SK-N-SH treated with all-trans-retinoic acid at 6 μM for 48 hours (cell line): ENCODE measurements at regions not wholly inside any gene's neighbourhood (a gene's known extent, or its start where the extent isn't known, plus 50 kb on each side); places are given as distances from the start of the nearest gene placed in this dataset.

Experiments
- ATAC-seq: fragments of 200-7000 bp; cut with Tn5 transposase; 3 replicates; pipeline ENCODE4 v1.9.1; 2020; ENCODE audit warnings: mild to moderate bottlenecking, moderate library complexity
- ARNTL ChIP-seq: fragments of 450-650 bp; formaldehyde crosslinking; IDR thresholded peaks from 2 replicates; pipeline ENCODE4 v1.5.0; 2020; ENCODE audit warnings: low read depth, mild to moderate bottlenecking, moderate library complexity, borderline replicate concordance
- BACH2 ChIP-seq: fragments of 250-450 bp; sonication (Bioruptor Pico); IDR thresholded peaks from 2 replicates; pipeline ENCODE4 v1.9.0; 2021; ENCODE audit warnings: mild to moderate bottlenecking, borderline replicate concordance
- CREB5 ChIP-seq: fragments of 250-450 bp; sonication (Bioruptor Pico); IDR thresholded peaks from 2 replicates; pipeline ENCODE4 v1.5.1; 2020; ENCODE audit warnings: low read depth, mild to moderate bottlenecking, moderate library complexity
- CSDC2 ChIP-seq: fragments of 250-450 bp; sonication (Bioruptor Pico); IDR thresholded peaks from 2 replicates; pipeline ENCODE4 v1.5.0; 2020; ENCODE audit warnings: mild to moderate bottlenecking, moderate library complexity
- CSRNP3 ChIP-seq: fragments of 250-450 bp; sonication (Bioruptor Pico); IDR thresholded peaks from 2 replicates; pipeline ENCODE4 v1.5.1; 2021; ENCODE audit warnings: mild to moderate bottlenecking, moderate library complexity
- ESRRG ChIP-seq: fragments of 250-450 bp; sonication (Bioruptor Pico); IDR thresholded peaks from 2 replicates; pipeline ENCODE4 v1.6.1; 2021; ENCODE audit warnings: mild to moderate bottlenecking
- GLIS3 ChIP-seq: fragments of 250-450 bp; sonication (Bioruptor Pico); IDR thresholded peaks from 2 replicates; pipeline ENCODE4 v1.5.0; 2020; ENCODE audit warnings: mild to moderate bottlenecking, moderate library complexity
- ISL1 ChIP-seq: fragments of 250-450 bp; sonication (Bioruptor Pico); IDR thresholded peaks from 2 replicates; pipeline ENCODE4 v2.1.2; 2022; ENCODE audit warnings: mild to moderate bottlenecking, moderate library complexity
- OSR1 ChIP-seq: fragments of 250-450 bp; sonication (Bioruptor Pico); IDR thresholded peaks from 2 replicates; pipeline ENCODE4 v1.8.0; 2022; ENCODE audit warnings: moderate library complexity, mild to moderate bottlenecking, inconsistent platforms
- PATZ1 ChIP-seq: fragments of 250-450 bp; sonication (Bioruptor Pico); IDR thresholded peaks from 2 replicates; pipeline ENCODE4 v1.8.0; 2020; ENCODE audit warnings: mild to moderate bottlenecking, moderate library complexity, borderline replicate concordance
- POU6F1 ChIP-seq: fragments of 250-450 bp; sonication (Bioruptor Pico); IDR thresholded peaks from 2 replicates; pipeline ENCODE4 v1.8.0; 2021; ENCODE audit warnings: low read depth, mild to moderate bottlenecking, moderate library complexity, borderline replicate concordance
- PPARA ChIP-seq: fragments of 250-450 bp; sonication (Bioruptor Pico); IDR thresholded peaks from 2 replicates; pipeline ENCODE4 v1.5.0; 2020; ENCODE audit warnings: mild to moderate bottlenecking, borderline replicate concordance
- RARB ChIP-seq: fragments of 250-450 bp; sonication (Bioruptor Pico); IDR thresholded peaks from 2 replicates; pipeline ENCODE4 v1.8.0; 2021; ENCODE audit warnings: mild to moderate bottlenecking, moderate library complexity
- SNAI2 ChIP-seq: fragments of 250-450 bp; sonication (Bioruptor Pico); IDR thresholded peaks from 2 replicates; pipeline ENCODE4 v1.5.0; 2020; ENCODE audit warnings: mild to moderate bottlenecking, moderate library complexity
- TCF4 ChIP-seq: fragments of 250-450 bp; sonication (Bioruptor Pico); IDR thresholded peaks from 2 replicates; pipeline ENCODE4 v1.8.0; 2021; ENCODE audit warnings: mild to moderate bottlenecking, moderate library complexity, borderline replicate concordance
- TSHZ2 ChIP-seq: fragments of 250-450 bp; sonication (Bioruptor Pico); IDR thresholded peaks from 2 replicates; pipeline ENCODE4 v1.5.0; 2020; ENCODE audit warnings: mild to moderate bottlenecking, moderate library complexity
- ZC3H10 ChIP-seq: fragments of 250-450 bp; sonication (Bioruptor Pico); IDR thresholded peaks from 2 replicates; pipeline ENCODE4 v1.5.1; 2021; ENCODE audit warnings: mild to moderate bottlenecking, moderate library complexity
- ZFP30 ChIP-seq: fragments of 450-650 bp; formaldehyde crosslinking; IDR thresholded peaks from 2 replicates; pipeline ENCODE4 v1.5.0; 2022; ENCODE audit warnings: mild to moderate bottlenecking, moderate library complexity
- ZNF565 ChIP-seq: fragments of 450-650 bp; formaldehyde crosslinking; conservative IDR thresholded peaks from 2 replicates; pipeline ENCODE4 v1.5.0; 2020; ENCODE audit warnings: low read depth, mild to moderate bottlenecking, moderate library complexity
- ZNF8 ChIP-seq: fragments of 450-650 bp; formaldehyde crosslinking; IDR thresholded peaks from 2 replicates; pipeline ENCODE4 v1.5.0; 2020; ENCODE audit warnings: mild to moderate bottlenecking, moderate library complexity

GRCh38 chr9:18335825-18336224, 138.1 kb upstream of the ADAMTSL1 start:
- TF ChIP-seq SNAI2 (CRISPR knock-in tag), result no peak
- no peak for TF ChIP-seq RARB (CRISPR knock-in tag)
- TF ChIP-seq ESRRG, result no peak
- TF ChIP-seq ISL1 (CRISPR knock-in tag), result no peak
- TF ChIP-seq CSDC2 (CRISPR knock-in tag), result no peak
- no peak for TF ChIP-seq ZFP30 (CRISPR knock-in tag)
- no peak for TF ChIP-seq ZNF8 (CRISPR knock-in tag)
- TF ChIP-seq PATZ1 (CRISPR knock-in tag), result no peak
- no peak for TF ChIP-seq TCF4 (CRISPR knock-in tag)
- no peak for TF ChIP-seq TSHZ2
- TF ChIP-seq ZC3H10 (CRISPR knock-in tag), result no peak
- ATAC-seq, result no peak

GRCh38 chr9:18338042-18338441, 135.9 kb upstream of the ADAMTSL1 start:
- no peak for TF ChIP-seq ZFP30 (CRISPR knock-in tag)
- TF ChIP-seq CREB5 (CRISPR knock-in tag), result no peak
- TF ChIP-seq TCF4 (CRISPR knock-in tag), result no peak
- TF ChIP-seq ZC3H10 (CRISPR knock-in tag), result no peak
- TF ChIP-seq ESRRG, result no peak
- no peak for TF ChIP-seq BACH2 (CRISPR knock-in tag)
- TF ChIP-seq ZNF565 (CRISPR knock-in tag), result no peak
- no peak for ATAC-seq

- TF ChIP-seq ARNTL (CRISPR knock-in tag) (no peak), ZFP30 (CRISPR knock-in tag) (no peak), ZNF565 (CRISPR knock-in tag) (no peak), PPARA (CRISPR knock-in tag) (no peak)
- no peak for ATAC-seq
Observed at GRCh38 chr9:18343784-18344183, 130.2 kb upstream of the ADAMTSL1 start.

GRCh38 chr9:18346745-18347144, 127.2 kb upstream of the ADAMTSL1 start:
- no peak for ATAC-seq
- no peak for TF ChIP-seq ISL1 (CRISPR knock-in tag)
- TF ChIP-seq RARB (CRISPR knock-in tag), result no peak
- no peak for TF ChIP-seq ZNF565 (CRISPR knock-in tag)
- no peak for TF ChIP-seq POU6F1 (CRISPR knock-in tag)
- no peak for TF ChIP-seq CSDC2 (CRISPR knock-in tag)
- TF ChIP-seq ZC3H10 (CRISPR knock-in tag), result no peak
- TF ChIP-seq OSR1 (CRISPR knock-in tag), result no peak
- no peak for TF ChIP-seq GLIS3
- TF ChIP-seq CSRNP3 (CRISPR knock-in tag), result no peak
- no peak for TF ChIP-seq ARNTL (CRISPR knock-in tag)
